Right lobe of liver (tissue), 4 donors: ENCODE measurements at regions not wholly inside any gene's neighbourhood (a gene's known extent, or its start where the extent isn't known, plus 50 kb on each side); places are given as distances from the start of the nearest gene placed in this dataset.
"Not testable (repeated sequence)": the region's sequence is repeated elsewhere in the genome, so short reads cannot be mapped to it uniquely, and the experiment has no call there.

Experiments
- POLR2A ChIP-seq: fragments of 450-650 bp; IDR thresholded peaks from one replicate; pipeline ENCODE4 v1.6.1; 2017; ENCODE audit warnings: antibody characterized with exemption, mild to moderate bottlenecking
- TF ChIP-seq, protein P1 (sequence below), 4 donors: fragments of 200-600 bp in 3 of 4; fragments of 450-650 bp in 1 of 4; IDR thresholded peaks; one replicate each; pipeline versions ENCODE4 v1.5.1 to v1.8.0; 2016 to 2022; ENCODE audit warnings: antibody characterized with exemption in 4 of 4, mild to moderate bottlenecking in 2 of 4
- donor health status: DM: no; HTN: no; CAD: no.
- donor health status: DM: no; HTN: no; CAD: no.
- donor health status: DM: no; HTN: yes; CAD: no.

- TF ChIP-seq POLR2A = not testable (repeated sequence)
- TF ChIP-seq, protein P1, sequence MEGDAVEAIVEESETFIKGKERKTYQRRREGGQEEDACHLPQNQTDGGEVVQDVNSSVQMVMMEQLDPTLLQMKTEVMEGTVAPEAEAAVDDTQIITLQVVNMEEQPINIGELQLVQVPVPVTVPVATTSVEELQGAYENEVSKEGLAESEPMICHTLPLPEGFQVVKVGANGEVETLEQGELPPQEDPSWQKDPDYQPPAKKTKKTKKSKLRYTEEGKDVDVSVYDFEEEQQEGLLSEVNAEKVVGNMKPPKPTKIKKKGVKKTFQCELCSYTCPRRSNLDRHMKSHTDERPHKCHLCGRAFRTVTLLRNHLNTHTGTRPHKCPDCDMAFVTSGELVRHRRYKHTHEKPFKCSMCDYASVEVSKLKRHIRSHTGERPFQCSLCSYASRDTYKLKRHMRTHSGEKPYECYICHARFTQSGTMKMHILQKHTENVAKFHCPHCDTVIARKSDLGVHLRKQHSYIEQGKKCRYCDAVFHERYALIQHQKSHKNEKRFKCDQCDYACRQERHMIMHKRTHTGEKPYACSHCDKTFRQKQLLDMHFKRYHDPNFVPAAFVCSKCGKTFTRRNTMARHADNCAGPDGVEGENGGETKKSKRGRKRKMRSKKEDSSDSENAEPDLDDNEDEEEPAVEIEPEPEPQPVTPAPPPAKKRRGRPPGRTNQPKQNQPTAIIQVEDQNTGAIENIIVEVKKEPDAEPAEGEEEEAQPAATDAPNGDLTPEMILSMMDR (IDR thresholded peaks at IDR 0.05) = not testable (repeated sequence)
These were observed 269.9 kb upstream of the ATP11B start for GRCh38 chr3:182523424-182523823.
